Activated naive CD4-positive, alpha-beta T cell treated with anti-CD3 and anti-CD28 coated beads for 36 hours (primary cell): ENCODE measurements at regions not wholly inside any gene's neighbourhood (a gene's known extent, or its start where the extent isn't known, plus 50 kb on each side); places are given as distances from the start of the nearest gene placed in this dataset.
A peak's percentile ranks its signal among the peaks of the same experiment; 100 is the strongest.

Experiments
- CTCF ChIA-PET: fragments of 350-600 bp; sonication (Branson Sonifier 250); formaldehyde crosslinking; loops from one replicate; lab custom pipeline; 2021; ENCODE audit warnings: antibody characterized with exemption; lab: Charles Lee
- DNase-seq: peaks from one replicate; pipeline ENCODE4 v3.0.0-alpha.2; 2020
- H3K27ac Mint-ChIP-seq: one replicate; pipeline ENCODE4 v1.8.0; 2021; ENCODE audit warnings: mild to moderate bottlenecking, mixed read lengths
- H3K27me3 Mint-ChIP-seq: one replicate; pipeline ENCODE4 v1.8.0; 2021; ENCODE audit warnings: low read depth, mixed read lengths
- H3K36me3 Mint-ChIP-seq: one replicate; pipeline ENCODE4 v1.8.0; 2021; ENCODE audit warnings: low read depth, mixed read lengths
- H3K4me1 Mint-ChIP-seq: one replicate; pipeline ENCODE4 v1.8.0; 2021; ENCODE audit warnings: low read depth, mixed read lengths
- H3K4me3 Mint-ChIP-seq: one replicate; pipeline ENCODE4 v1.8.0; 2021; ENCODE audit warnings: mild to moderate bottlenecking, moderate library complexity, mixed read lengths
- H3K9me3 Mint-ChIP-seq: one replicate; pipeline ENCODE4 v1.8.0; 2021; ENCODE audit warnings: mixed read lengths
- intact Hi-C: fragments of 100-400 bp; cut with micrococcal nuclease; formaldehyde crosslinking; loops from one replicate; pipeline ENCODE4 v1.15.1; 2023

DNA sequence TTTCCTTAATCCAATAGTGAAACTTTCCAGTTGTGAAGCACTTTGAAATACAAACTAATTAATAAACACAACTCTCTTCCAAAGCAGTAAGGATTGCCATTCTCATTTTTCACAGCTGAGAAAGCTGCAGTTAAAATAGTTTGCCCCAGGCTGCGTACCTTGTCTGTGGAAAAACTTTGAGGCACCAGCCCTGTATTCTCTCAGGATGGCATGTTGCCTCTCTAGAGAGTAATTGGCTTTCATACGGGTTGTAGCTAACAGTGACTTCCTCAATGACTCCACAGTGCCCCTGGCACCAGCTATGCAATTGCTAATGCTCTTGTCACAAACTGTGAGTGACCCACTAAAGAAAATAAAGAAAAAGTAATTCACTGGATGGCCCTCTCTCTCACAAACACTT, 345.7 kb downstream of the MTX2 start:
- H3K4me1 Mint-ChIP-seq = no peaks in the 10 kb centered on the region
- intact Hi-C loops = no loop called here
- H3K27me3 Mint-ChIP-seq = peaks cover 21% of the 10 kb centered on the region

GRCh38 chr2:176619504-176619903, 350.3 kb downstream of the MTX2 start:
- H3K9me3 Mint-ChIP-seq = no peaks in the 10 kb centered on the region
- no peak overlapping the region for H3K4me3 Mint-ChIP-seq
- H3K27ac Mint-ChIP-seq = no peak overlapping the region
- intact Hi-C loops = no loop called here
- CTCF ChIA-PET = no interaction called here
- no peaks in the 10 kb centered on the region for H3K36me3 Mint-ChIP-seq
- no peak for DNase-seq
- H3K27me3 Mint-ChIP-seq = peaks cover 19% of the 10 kb centered on the region
- H3K4me1 Mint-ChIP-seq = no peaks in the 10 kb centered on the region

More for the DNA sequence above, 345.7 kb downstream of the MTX2 start:
- Mint-ChIP-seq H3K36me3 (no peaks in the 10 kb centered on the region), H3K27ac (no peak overlapping the region), H3K9me3 (no peaks in the 10 kb centered on the region), H3K4me3 (no peak overlapping the region)
- no peak for DNase-seq
- CTCF ChIA-PET = interaction anchor here (1.6 kb wide), 1 partner anchor 37 kb away, joined by 5 read pairs; no protein-coding TSS in a partner anchor

- CTCF ChIA-PET = interaction anchor here (0.6 to 0.7 kb wide), 2 partner anchors 126 to 1533 kb away, joined by 3 read pairs; no protein-coding TSS in a partner anchor
- H3K36me3 Mint-ChIP-seq = no peaks in the 10 kb centered on the region
- no peaks in the 10 kb centered on the region for H3K4me1 Mint-ChIP-seq
- H3K9me3 Mint-ChIP-seq = no peaks in the 10 kb centered on the region
- no peak overlapping the region for H3K4me3 Mint-ChIP-seq
- H3K27ac Mint-ChIP-seq = no peak overlapping the region
- peaks cover 29% of the 10 kb centered on the region for H3K27me3 Mint-ChIP-seq
- intact Hi-C loops = no loop called here
- no peak for DNase-seq
Measured at GRCh38 chr2:176621350-176621749, 352.1 kb downstream of the MTX2 start.

DNA sequence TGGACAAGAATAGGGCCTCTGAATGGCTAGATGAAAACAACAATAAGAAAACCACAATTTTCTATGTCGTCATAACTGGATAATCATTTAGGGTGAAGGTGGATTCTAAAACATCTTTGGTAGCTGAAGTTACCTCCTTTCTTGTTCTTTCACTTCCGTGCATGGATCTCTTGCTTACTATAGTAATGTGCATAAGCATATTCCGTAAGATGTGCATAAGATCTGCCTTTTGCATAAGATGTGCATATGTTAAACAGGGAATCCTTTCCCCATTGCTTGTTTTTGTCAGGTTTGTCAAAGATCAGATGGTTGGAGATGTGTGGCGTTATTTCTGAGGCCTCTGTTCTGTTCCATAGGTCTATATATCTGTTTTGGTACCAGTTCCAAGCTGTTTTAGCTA, 353.6 kb downstream of the MTX2 start:
- Mint-ChIP-seq H3K36me3 (no peaks in the 10 kb centered on the region), H3K27ac (no peak overlapping the region), H3K27me3 (peaks cover 38% of the 10 kb centered on the region), H3K4me1 (no peaks in the 10 kb centered on the region), H3K9me3 (no peaks in the 10 kb centered on the region), H3K4me3 (no peak overlapping the region)
- no peak for DNase-seq
- intact Hi-C loops = no loop called here
- CTCF ChIA-PET = no interaction called here

DNA sequence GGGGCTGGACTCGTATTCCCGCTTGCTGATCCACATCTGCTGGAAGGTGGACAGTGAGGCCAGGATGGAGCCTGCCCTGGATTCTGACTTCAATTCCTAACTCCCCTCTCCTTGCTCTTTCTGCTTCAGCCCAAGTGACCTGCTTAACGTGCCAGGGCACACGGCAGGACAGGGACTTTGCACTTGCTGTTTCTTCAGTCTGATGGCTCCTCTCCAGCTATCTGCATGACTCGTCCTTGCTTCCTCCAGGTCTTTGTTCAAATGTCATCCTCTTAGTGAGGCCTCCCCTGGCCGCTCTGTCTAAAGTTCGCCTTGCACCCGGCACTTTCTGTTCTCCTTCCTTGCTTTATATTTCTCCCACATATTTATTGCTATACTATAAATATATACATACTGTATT, 357.6 kb downstream of the MTX2 start:
- Mint-ChIP-seq H3K4me3 (no peak overlapping the region), H3K4me1 (no peaks in the 10 kb centered on the region), H3K36me3 (no peaks in the 10 kb centered on the region), H3K9me3 (no peaks in the 10 kb centered on the region), H3K27ac (no peak overlapping the region), H3K27me3 (peaks cover 35% of the 10 kb centered on the region)
- no peak for DNase-seq
- intact Hi-C loops = no loop called here
- CTCF ChIA-PET = interaction anchor here (0.6 kb wide), 1 partner anchor 207 kb away, joined by 3 read pairs; no protein-coding TSS in a partner anchor

GRCh38 chr2:176628438-176628837, 359.2 kb downstream of the MTX2 start:
- Mint-ChIP-seq H3K27ac (no peak overlapping the region), H3K27me3 (peaks cover 37% of the 10 kb centered on the region), H3K36me3 (no peaks in the 10 kb centered on the region), H3K4me3 (no peak overlapping the region), H3K4me1 (no peaks in the 10 kb centered on the region), H3K9me3 (no peaks in the 10 kb centered on the region)
- intact Hi-C loops = no loop called here
- CTCF ChIA-PET = interaction anchor here (0.6 to 1.5 kb wide), 2 partner anchors 60 to 488 kb away, joined by 3 to 5 read pairs; no protein-coding TSS in a partner anchor
- no peak for DNase-seq

DNA sequence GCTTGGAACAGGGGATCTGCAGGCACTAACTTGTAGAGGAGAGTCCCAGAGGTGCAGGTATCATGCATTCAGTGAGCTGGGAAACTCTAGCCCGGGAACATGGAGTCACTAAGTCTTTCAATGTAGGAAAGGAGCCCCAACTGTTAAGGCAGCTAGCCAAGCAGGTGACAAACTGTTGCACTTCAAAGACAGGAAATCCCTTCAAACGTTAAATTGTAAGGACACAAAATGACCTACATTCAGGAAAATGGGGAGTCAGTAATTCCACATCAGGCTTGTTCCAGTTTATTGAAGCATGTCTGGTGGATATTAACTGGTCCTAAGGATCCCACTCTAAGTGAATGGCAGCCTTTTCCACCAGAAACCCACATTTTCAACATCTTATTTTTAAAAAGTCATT, 364.5 kb downstream of the MTX2 start:
- H3K27me3 Mint-ChIP-seq = peaks cover 24% of the 10 kb centered on the region
- H3K4me1 Mint-ChIP-seq = peaks cover 2% of the 10 kb centered on the region
- intact Hi-C loops = no loop called here
- H3K36me3 Mint-ChIP-seq = no peaks in the 10 kb centered on the region
- H3K4me3 Mint-ChIP-seq = no peak overlapping the region
- H3K9me3 Mint-ChIP-seq = no peaks in the 10 kb centered on the region
- no peak overlapping the region for H3K27ac Mint-ChIP-seq
- DNase-seq = no peak
- CTCF ChIA-PET = interaction anchor here (1.6 kb wide), 1 partner anchor 18 kb away, joined by 6 read pairs; no protein-coding TSS in a partner anchor

DNA sequence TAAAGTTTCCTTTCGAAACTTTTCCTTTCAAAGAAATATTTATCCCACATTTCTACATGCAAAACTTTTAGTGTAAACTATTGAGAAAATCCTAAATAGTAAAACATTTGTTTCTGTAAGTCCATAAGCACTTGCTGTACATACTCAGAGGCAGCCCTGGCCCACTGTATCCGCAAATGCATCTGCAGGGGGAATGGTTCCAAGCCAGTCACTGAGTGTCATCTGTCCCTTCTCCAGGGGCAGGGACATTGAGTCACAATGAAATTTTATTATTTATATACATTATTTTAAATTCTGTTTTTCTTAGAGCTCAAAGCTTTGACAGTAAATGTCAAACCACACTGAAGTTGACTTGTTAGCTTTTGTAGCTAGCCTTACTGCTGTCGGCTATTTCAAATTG, 367.2 kb downstream of the MTX2 start:
- H3K9me3 Mint-ChIP-seq = no peaks in the 10 kb centered on the region
- no peaks in the 10 kb centered on the region for H3K36me3 Mint-ChIP-seq
- H3K4me3 Mint-ChIP-seq = no peak overlapping the region
- H3K4me1 Mint-ChIP-seq = peaks cover 2% of the 10 kb centered on the region
- intact Hi-C loops = loop anchor here (5.0 kb wide), 3 partner anchors 164 to 944 kb away; no protein-coding TSS in a partner anchor
- H3K27me3 Mint-ChIP-seq = peaks cover 42% of the 10 kb centered on the region
- no peak for DNase-seq
- CTCF ChIA-PET = interaction anchor here (1.1 to 2.7 kb wide), 5 partner anchors 16 to 509 kb away, joined by 3 to 13 read pairs (median 7); no protein-coding TSS in a partner anchor
- H3K27ac Mint-ChIP-seq = no peak overlapping the region

- peaks cover 46% of the 10 kb centered on the region for H3K27me3 Mint-ChIP-seq
- CTCF ChIA-PET = interaction anchor here (0.6 to 2.7 kb wide), 7 partner anchors 15 to 510 kb away, joined by 3 to 13 read pairs (median 5); no protein-coding TSS in a partner anchor
- H3K36me3 Mint-ChIP-seq = no peaks in the 10 kb centered on the region
- no peaks in the 10 kb centered on the region for H3K9me3 Mint-ChIP-seq
- no peak overlapping the region for H3K27ac Mint-ChIP-seq
- peak overlapping the region; percentile 42 for H3K4me3 Mint-ChIP-seq
- intact Hi-C loops = loop anchor here (5.0 kb wide), 3 partner anchors 165 to 945 kb away; no protein-coding TSS in a partner anchor
- H3K4me1 Mint-ChIP-seq = peaks cover 2% of the 10 kb centered on the region
- DNase-seq = no peak
Measured at GRCh38 chr2:176637142-176637485, 367.9 kb downstream of the MTX2 start.

- CTCF ChIA-PET = interaction anchor here (0.6 to 2.7 kb wide), 10 partner anchors 15 to 510 kb away, joined by 3 to 13 read pairs (median 5); no protein-coding TSS in a partner anchor
- Mint-ChIP-seq H3K36me3 (no peaks in the 10 kb centered on the region), H3K27me3 (peaks cover 49% of the 10 kb centered on the region), H3K4me1 (peaks cover 2% of the 10 kb centered on the region), H3K9me3 (no peaks in the 10 kb centered on the region), H3K4me3 (peak overlapping the region; percentile 62), H3K27ac (no peak overlapping the region)
- peak; percentile 12 for DNase-seq
- intact Hi-C loops = loop anchor here (1.0 to 5.0 kb wide), 8 partner anchors 83 to 945 kb away; no protein-coding TSS in a partner anchor
Measured at GRCh38 chr2:176637486-176638166, 368.4 kb downstream of the MTX2 start.

DNA sequence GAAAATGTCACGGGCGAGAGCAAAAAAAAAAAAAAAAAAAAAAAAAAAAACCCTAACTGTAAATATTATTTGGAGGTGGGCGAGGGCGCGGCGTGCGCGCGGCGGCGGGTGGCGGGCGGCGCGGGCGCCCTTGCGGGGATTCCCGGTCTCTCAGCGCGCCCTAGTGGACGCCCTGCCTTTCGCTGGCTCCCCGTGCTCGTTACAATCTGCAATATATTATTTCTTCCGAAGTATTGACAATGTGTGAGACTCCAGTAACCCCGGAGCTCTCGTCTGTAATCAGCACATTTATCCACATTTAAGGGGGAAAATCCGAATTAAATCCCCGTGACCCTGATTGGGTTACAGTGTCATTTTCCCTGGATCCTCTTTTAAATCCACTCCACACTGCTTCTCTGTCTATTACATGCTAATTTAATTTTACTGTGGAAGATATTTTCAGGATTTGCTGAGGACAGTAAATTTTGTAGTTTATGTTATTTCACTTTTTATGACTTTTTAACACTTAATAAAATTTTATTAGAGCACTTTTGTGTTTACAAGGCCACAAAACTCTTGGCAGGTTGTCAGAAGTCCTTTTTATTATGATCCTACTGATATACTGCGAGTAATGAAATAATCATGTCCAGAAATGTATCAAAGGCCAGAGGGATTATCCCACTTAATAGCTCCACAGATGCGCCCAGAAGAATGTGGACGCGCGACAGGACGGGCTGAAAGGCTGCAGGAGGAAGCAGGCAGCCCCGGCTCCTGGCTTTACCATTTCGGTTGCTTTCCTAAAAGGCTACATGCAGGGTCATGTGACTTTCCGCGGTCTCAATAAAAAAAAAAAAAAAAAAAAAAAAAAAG, 369.1 kb downstream of the MTX2 start:
- H3K4me3 Mint-ChIP-seq = peak overlapping the region; percentile 62
- peak; percentile 69 for DNase-seq
- intact Hi-C loops = loop anchor here (1.0 to 5.0 kb wide), 8 partner anchors 84 to 946 kb away; no protein-coding TSS in a partner anchor
- CTCF ChIA-PET = interaction anchor here (0.6 to 2.7 kb wide), 10 partner anchors 13 to 664 kb away, joined by 3 to 13 read pairs (median 5); no protein-coding TSS in a partner anchor
- H3K27me3 Mint-ChIP-seq = peaks cover 52% of the 10 kb centered on the region
- H3K4me1 Mint-ChIP-seq = peaks cover 2% of the 10 kb centered on the region
- H3K9me3 Mint-ChIP-seq = no peaks in the 10 kb centered on the region
- no peak overlapping the region for H3K27ac Mint-ChIP-seq
- H3K36me3 Mint-ChIP-seq = no peaks in the 10 kb centered on the region

- no peak overlapping the region for H3K27ac Mint-ChIP-seq
- H3K4me1 Mint-ChIP-seq = peaks cover 2% of the 10 kb centered on the region
- H3K4me3 Mint-ChIP-seq = no peak overlapping the region
- no peak for DNase-seq
- no peaks in the 10 kb centered on the region for H3K9me3 Mint-ChIP-seq
- H3K36me3 Mint-ChIP-seq = no peaks in the 10 kb centered on the region
- intact Hi-C loops = loop anchor here (2.0 to 5.0 kb wide), 4 partner anchors 84 to 947 kb away; no protein-coding TSS in a partner anchor
- peaks cover 54% of the 10 kb centered on the region for H3K27me3 Mint-ChIP-seq
- CTCF ChIA-PET = interaction anchor here (0.7 to 2.4 kb wide), 4 partner anchors 13 to 663 kb away, joined by 5 to 13 read pairs (median 7); no protein-coding TSS in a partner anchor
Measured at GRCh38 chr2:176639016-176639343, 369.7 kb downstream of the MTX2 start.
